GM10266 (cell line): ENCODE measurements at regions not wholly inside any gene's neighbourhood (a gene's known extent, or its start where the extent isn't known, plus 50 kb on each side); places are given as distances from the start of the nearest gene placed in this dataset.

Experiments used
- DNase-seq: peaks from one replicate; pipeline ENCODE4 v3.0.0; 2012; ENCODE audit errors: extremely low spot score
- TF ChIP-seq, protein P1 (sequence below): IDR thresholded peaks from 2 replicates; pipeline ENCODE4 v1.5.1; 2012; ENCODE audit warnings: mild to moderate bottlenecking, low read depth; ENCODE audit not compliant: control insufficient read depth, insufficient read depth; ENCODE audit errors: missing control alignments

DNA sequence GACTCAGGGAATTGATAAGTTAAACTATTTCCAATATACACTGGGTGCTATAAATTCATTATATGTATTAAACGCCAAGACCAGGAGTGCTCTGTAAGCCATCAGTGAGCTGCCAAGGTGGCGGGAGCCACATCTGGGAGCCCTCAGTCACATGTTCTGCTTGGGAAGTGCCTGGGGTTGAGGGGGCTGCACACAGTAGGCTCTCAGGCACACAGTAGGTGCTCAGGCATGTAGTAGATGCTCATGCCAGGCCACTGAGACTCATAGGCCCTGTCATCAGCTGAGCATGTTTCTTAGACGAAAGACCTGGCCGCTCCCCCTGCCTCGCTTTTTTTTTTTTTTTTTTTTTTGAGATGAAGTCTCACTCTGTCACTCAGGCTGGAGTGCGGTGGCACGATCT lies 83.3 kb upstream of the BHLHE23 start:
- TF ChIP-seq, protein P1, sequence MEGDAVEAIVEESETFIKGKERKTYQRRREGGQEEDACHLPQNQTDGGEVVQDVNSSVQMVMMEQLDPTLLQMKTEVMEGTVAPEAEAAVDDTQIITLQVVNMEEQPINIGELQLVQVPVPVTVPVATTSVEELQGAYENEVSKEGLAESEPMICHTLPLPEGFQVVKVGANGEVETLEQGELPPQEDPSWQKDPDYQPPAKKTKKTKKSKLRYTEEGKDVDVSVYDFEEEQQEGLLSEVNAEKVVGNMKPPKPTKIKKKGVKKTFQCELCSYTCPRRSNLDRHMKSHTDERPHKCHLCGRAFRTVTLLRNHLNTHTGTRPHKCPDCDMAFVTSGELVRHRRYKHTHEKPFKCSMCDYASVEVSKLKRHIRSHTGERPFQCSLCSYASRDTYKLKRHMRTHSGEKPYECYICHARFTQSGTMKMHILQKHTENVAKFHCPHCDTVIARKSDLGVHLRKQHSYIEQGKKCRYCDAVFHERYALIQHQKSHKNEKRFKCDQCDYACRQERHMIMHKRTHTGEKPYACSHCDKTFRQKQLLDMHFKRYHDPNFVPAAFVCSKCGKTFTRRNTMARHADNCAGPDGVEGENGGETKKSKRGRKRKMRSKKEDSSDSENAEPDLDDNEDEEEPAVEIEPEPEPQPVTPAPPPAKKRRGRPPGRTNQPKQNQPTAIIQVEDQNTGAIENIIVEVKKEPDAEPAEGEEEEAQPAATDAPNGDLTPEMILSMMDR = no peak
- no peak for DNase-seq

DNA sequence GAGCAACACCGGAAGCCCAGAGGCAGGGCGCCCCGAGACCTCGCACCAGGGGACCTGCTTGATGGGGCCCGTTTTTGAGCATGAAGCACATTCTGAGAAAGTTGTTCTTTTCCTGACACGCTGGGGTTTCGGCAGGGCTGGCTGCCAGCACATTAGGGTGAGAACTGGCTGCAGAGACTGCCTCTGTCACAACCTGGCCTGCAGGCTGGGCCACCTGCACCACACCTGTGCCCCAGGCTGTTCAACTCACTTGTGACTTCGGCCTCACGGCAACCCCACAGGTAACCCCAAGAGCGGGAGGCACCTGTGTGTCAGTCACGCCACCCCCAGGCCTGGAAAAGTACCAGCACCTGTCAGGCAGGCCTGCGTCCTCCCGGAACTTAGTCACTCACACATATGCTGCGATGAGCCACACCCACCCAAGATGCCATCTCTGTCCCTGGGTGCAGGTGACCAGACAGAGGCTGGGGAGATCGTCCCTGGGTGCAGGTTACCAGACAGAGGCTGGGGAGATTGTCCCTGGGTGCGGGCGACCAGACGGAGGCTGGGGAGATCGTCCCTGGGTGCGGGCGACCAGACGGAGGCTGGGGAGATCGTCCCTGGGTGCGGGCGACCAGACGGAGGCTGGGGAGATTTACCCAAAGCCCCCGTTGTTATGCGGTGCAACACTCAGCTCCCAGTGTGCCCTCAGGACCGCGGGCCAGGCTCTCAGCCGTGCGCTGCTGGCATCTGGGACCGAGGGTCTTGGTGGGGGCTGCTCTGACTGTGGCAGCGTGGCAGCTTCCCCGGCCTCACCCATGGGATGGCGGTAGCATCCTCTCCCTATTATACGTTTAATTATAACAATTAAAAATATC lies 82.5 kb upstream of the BHLHE23 start:
- TF ChIP-seq, protein P1 = no peak
- DNase-seq = no peak

DNA sequence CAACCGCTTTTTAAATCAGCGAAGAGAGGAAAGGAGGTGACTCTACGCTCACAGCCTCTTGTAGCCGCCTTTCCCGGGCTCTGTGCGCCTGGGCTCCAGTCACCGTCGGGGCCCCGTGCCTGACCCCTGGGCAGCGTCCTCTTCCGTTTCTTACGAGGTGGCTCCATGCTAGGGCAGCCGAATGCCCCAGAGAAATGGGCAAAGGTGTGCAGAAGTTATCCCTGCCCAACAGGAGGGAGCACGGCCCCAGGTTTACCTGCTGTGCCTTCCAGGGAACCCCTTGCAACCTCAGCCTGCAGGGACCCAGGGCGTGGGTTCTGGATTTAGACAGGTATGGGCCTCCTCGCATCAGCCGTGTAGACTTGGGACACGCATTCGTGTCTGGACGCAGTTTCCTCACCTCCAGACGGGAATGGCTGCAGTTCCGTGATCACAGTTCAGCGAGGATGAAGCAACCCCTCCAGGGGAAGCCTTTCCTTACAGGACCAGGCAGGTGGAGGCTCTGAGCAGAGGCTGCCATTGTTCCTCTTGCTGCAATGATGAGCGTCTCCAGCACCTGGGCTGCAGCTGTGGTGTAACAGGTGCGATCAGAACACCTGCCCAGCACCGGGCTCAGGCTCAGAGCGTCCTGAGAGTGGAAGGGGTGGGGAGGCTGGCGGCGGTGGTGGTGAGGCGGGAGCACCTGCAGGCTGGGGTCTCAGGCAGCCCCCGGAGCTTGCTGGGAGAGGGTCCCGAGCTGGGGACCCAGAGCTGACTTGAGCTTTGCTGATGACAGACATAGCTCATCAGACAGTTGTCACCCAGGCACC lies 81.3 kb upstream of the BHLHE23 start:
- no peak for DNase-seq

DNA sequence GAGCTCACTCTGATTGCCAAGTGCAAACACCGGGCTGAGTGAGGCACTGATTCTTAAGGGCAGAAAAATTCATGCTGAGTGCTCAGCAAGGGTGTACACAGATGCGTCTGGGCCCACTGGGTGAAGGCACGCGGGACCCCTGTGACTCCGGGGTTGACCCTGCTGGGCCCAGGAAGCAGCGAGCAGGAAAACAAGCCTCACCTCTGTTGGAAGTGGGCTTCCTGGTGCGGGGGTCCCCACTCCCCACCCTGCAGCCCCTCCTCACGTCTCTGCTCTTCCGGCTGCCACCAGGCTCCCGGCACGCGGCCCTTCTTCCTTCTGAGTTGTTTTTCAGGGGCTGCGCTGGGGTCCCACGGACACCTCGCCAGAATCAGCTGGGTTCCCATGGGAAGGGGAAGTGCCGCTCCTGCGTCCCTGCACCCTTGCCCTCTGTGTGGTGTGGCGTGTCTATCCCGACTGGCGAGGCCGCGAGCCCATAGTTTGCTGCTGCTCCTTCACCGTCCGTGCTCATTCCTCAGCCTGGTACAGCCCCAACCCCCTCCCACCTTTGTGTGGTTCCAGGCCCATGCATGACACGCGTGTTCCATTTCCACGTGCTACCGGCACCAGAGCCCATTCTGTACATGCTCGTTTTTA lies 80.6 kb upstream of the BHLHE23 start:
- TF ChIP-seq, protein P1 = no peak

More for the DNA sequence above, 81.3 kb upstream of the BHLHE23 start:
- TF ChIP-seq, protein P1 = no peak

DNA sequence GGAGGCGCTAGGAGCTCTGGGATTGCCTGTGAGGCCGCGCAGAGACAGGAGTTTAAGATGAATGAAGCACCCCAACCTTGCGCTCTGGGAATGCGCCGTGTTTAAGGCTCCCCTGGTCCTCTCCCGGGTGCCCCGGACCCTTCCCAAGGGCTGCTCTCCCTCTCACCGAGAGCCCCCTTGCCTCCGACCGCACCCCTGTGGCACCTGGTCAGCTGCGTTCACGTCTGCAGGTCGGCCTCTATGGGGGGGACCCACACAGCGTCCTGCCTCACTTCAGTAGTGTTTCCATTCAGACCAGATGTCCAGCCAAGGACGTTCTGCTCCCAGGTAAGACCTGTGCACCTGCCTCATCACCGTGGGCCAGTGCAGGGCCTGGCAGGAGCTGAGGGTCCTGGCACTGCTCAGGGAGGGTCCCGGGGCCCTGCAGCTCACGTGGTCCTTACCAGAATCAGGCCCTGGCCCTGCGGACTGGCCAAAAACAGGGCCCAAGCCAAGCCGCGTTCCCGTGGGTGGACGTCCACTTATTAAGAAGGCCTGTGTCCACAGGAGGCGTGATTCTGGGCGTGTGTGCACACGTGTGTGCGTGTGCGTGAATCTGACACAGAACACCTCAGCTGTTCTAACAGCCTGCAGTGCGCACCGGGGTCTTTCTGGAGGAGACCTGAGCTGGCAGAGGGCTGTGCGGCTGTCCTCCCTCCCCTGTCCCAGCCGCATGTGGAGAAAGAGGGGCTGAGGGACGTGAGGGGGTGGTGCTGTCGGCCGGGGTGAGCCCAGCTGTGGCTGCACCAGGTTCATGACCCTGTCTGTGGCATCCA lies 79.9 kb upstream of the BHLHE23 start:
- DNase-seq = no peak
- TF ChIP-seq, protein P1 = no peak

More for the DNA sequence above, 80.6 kb upstream of the BHLHE23 start:
- no peak for DNase-seq

DNA sequence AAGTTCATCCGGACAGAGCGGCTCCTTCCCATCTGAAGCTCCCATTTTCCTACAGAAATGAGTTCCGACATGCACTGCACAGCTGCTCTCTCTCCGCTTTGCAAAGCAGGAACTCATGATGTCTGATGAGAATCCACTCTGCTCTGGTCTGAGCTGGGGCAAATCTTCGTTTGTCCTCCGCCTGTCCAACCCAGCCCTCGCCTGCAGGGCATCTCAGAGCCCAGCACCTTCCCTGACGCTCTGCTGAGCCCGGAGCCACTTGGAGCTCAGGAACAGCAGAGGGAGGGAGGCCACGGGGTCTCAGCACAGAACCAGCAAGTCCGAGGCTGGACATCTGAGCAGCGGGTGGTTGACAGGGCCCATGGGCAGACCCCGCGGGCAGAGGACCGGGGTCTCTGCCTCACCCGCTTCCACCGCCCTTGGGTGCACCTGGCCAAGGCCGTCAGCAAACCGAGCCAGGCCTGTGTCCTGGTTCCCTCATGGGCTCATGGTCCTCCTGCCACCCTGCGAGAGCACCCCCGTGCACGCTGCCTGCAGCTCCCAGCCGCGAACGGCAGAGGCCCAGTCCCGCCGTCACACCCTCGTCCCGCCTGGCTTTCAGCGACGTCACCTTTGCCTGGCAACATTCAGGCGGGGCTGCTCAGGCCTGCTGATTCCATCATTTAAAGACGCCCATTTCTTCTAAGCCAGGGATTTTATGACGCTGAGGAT lies 78.5 kb upstream of the BHLHE23 start:
- TF ChIP-seq, protein P1 = no peak
- no peak for DNase-seq
